ENCODE measurements at regions not wholly inside any gene's neighbourhood (a gene's known extent, or its start where the extent isn't known, plus 50 kb on each side); places are given as distances from the start of the nearest gene placed in this dataset.

- Histone ChIP-seq H3K27me3 (replicated peaks in 1 of 4; ENCODE audit: control insufficient read depth in 3 of 4, extremely low read depth in 1 of 4, insufficient read depth in 3 of 4, low read length in 3 of 4) (no peaks in the 10 kb centered on the region), H3K9me3 (ENCODE audit: insufficient read depth in 2 of 2, low read depth in 1 of 2, low read length in 1 of 2) (peaks cover 12 to 13% of the 10 kb centered on the region in 2 experiments), H3K27ac (ENCODE audit: low read depth, low read length) (no peak overlapping the region), H3K4me2 (ENCODE audit: insufficient read depth in 1 of 2, low read depth in 2 of 2, low read length in 2 of 2) (no peak overlapping the region), H3K4ac (replicated peaks; ENCODE audit: insufficient read length, low read depth, low read length) (no peak overlapping the region), H2AK5ac (ENCODE audit: low read depth, low read length) (no peak overlapping the region), H2BK20ac (ENCODE audit: low read length) (no peak overlapping the region), H3K36me3 (ENCODE audit: control insufficient read depth in 2 of 4, insufficient read depth in 4 of 4, low read length in 3 of 4) (no peaks in the 10 kb centered on the region), H2BK12ac (ENCODE audit: low read depth, low read length) (no peak overlapping the region), H2BK120ac (replicated peaks; ENCODE audit: low read depth, low read length) (no peak overlapping the region), H2BK15ac (ENCODE audit: low read length) (no peak overlapping the region), H4K20me1 (replicated peaks in 1 of 2; ENCODE audit: control insufficient read depth in 1 of 2, insufficient read depth in 2 of 2, low read length in 2 of 2) (no peaks in the 10 kb centered on the region), H2AFZ (ENCODE audit: low read length) (no peak overlapping the region), H4K91ac (replicated peaks; ENCODE audit: insufficient read length, low read length) (no peak overlapping the region), H3K4me1 (replicated peaks in 1 of 4; ENCODE audit: control insufficient read depth in 3 of 4, insufficient read depth in 4 of 4, low read length in 3 of 4) (no peaks in the 10 kb centered on the region), H3K56ac (replicated peaks; ENCODE audit: insufficient read length, low read depth, low read length) (no peak overlapping the region), H3K79me2 (ENCODE audit: control insufficient read depth in 1 of 2, insufficient read depth in 2 of 2, low read length in 2 of 2) (no peaks in the 10 kb centered on the region), H3K9ac (replicated peaks in 1 of 4; ENCODE audit: extremely low read depth in 1 of 4, low read depth in 3 of 4, low read length in 3 of 4) (no peak overlapping the region), H3K23ac (ENCODE audit: insufficient read length) (no peak overlapping the region), H4K5ac (ENCODE audit: insufficient read length, low read depth, low read length) (no peak overlapping the region), H3K4me3 (ENCODE audit: extremely low read depth in 1 of 4, insufficient read depth in 2 of 4, low read depth in 3 of 4, low read length in 4 of 4) (no peak overlapping the region), H4K8ac (ENCODE audit: extremely low read depth, insufficient read depth, low read length) (no peak overlapping the region), H3K14ac (ENCODE audit: insufficient read length) (no peak overlapping the region), H2BK5ac (ENCODE audit: low read depth, low read length) (no peak overlapping the region), H3K79me1 (ENCODE audit: low read depth, low read length) (no peaks in the 10 kb centered on the region), H3K23me2 (ENCODE audit: low read depth, low read length) (no peaks in the 10 kb centered on the region), H3K18ac (ENCODE audit: extremely low read depth, low read length) (no peak overlapping the region)
- DNase-seq (ENCODE audit: low read depth in 1 of 2, low spot score in 2 of 2) (no peak), FAIRE-seq (no peak)
- ChIA-PET POLR2A (ENCODE audit: partially characterized antibody) (no interaction called here), CTCF (ENCODE audit: partially characterized antibody) (no interaction called here)
- TF ChIP-seq KDM1A (IDR thresholded peaks at IDR 0.05; ENCODE audit: borderline replicate concordance, low read length) (no peak), CBX5 (IDR thresholded peaks at IDR 0.05; ENCODE audit: low read depth, low read length) (no peak), BACH1 (IDR thresholded peaks at IDR 0.05; ENCODE audit: low read length) (no peak), ASH2L (IDR thresholded peaks at IDR 0.05; ENCODE audit: low read length) (no peak), EGR1 (IDR thresholded peaks at IDR 0.05; ENCODE audit: borderline replicate concordance, low read depth, low read length) (no peak), RFX5 (IDR thresholded peaks at IDR 0.05; ENCODE audit: borderline replicate concordance, low read depth, low read length) (no peak), SRF (IDR thresholded peaks at IDR 0.05; ENCODE audit: low read depth, low read length) (no peak), ZNF274 (IDR thresholded peaks at IDR 0.05; ENCODE audit: borderline replicate concordance, extremely low read depth, low read length) (no peak), TCF12 (IDR thresholded peaks at IDR 0.05; ENCODE audit: low read depth, low read length) (no peak), ATF3 (IDR thresholded peaks at IDR 0.05; ENCODE audit: insufficient read depth, low read depth, low read length) (no peak), SP2 (IDR thresholded peaks at IDR 0.05; ENCODE audit: low read length) (no peak), SIX5 (IDR thresholded peaks at IDR 0.05; ENCODE audit: low read depth, low read length) (no peak), EZH2 (IDR thresholded peaks at IDR 0.05; ENCODE audit: low read depth, low read length, severe bottlenecking) (no peak), RBBP5 (IDR thresholded peaks at IDR 0.05; ENCODE audit: borderline replicate concordance, low read depth, low read length) (no peak), FOSL1 (IDR thresholded peaks at IDR 0.05; ENCODE audit: insufficient read depth, low read depth, low read length) (no peak), CHD2 (IDR thresholded peaks at IDR 0.05; ENCODE audit: low read length) (no peak), RAD21 (IDR thresholded peaks at IDR 0.05 in 1 of 2, conservative IDR thresholded peaks at IDR 0.05 in 1 of 2; ENCODE audit: low read depth in 2 of 2, low read length in 2 of 2) (no peak)
These were observed 878.6 kb upstream of the ADGRL4 start for GRCh38 chr1:79885101-79885500.

Data from H1 (cell line).